Cardiac muscle cell (in vitro differentiated cells and primary cell): ENCODE measurements at regions not wholly inside any gene's neighbourhood (a gene's known extent, or its start where the extent isn't known, plus 50 kb on each side); places are given as distances from the start of the nearest gene placed in this dataset.

Experiments used
- DNase-seq, 2 donors: peaks; one replicate each; pipeline versions ENCODE4 v3.0.0 to v3.0.0-alpha.2; 2010 to 2017; ENCODE audit warnings: low read depth in 1 of 2, low spot score in 1 of 2
- H3K27ac ChIP-seq: fragments of 200-600 bp; sonication (generic); 2 replicates; pipeline ENCODE4 v1.5.1; 2016
- H3K27me3 ChIP-seq: fragments of 200-600 bp; sonication (generic); 2 replicates; pipeline ENCODE4 v1.6.0; 2016; ENCODE audit warnings: control low read depth
- H3K36me3 ChIP-seq: fragments of 200-600 bp; sonication (generic); 2 replicates; pipeline ENCODE4 v1.5.1; 2016; ENCODE audit warnings: control low read depth
- H3K4me1 ChIP-seq: fragments of 200-600 bp; sonication (generic); 2 replicates; pipeline ENCODE4 v1.8.1; 2017; ENCODE audit warnings: low read depth, mild to moderate bottlenecking, mixed run types
- H3K4me3 ChIP-seq: fragments of 200-600 bp; sonication (generic); 2 replicates; pipeline ENCODE4 v1.5.1; 2016; ENCODE audit warnings: mild to moderate bottlenecking
- H3K9me3 ChIP-seq: fragments of 200-600 bp; sonication (generic); 2 replicates; pipeline ENCODE4 v1.5.1; 2017; ENCODE audit warnings: low read depth, mild to moderate bottlenecking, control low read depth
- CTCF ChIP-seq: IDR thresholded peaks from 2 replicates; pipeline ENCODE4 v1.5.1; 2012; ENCODE audit warnings: low read depth, mild to moderate bottlenecking, low read length

GRCh38 chrX:20421275-20421674 is 154.6 kb upstream of the RPS6KA3 start:
- no peak overlapping the region for H3K27ac ChIP-seq
- TF ChIP-seq CTCF = no peak
- no peaks in the 10 kb centered on the region for H3K27me3 ChIP-seq
- no peaks in the 10 kb centered on the region for H3K36me3 ChIP-seq
- DNase-seq = peak in 1 of 2 donors; percentile 46
- no peaks in the 10 kb centered on the region for H3K9me3 ChIP-seq
- no peak overlapping the region for H3K4me3 ChIP-seq
- no peaks in the 10 kb centered on the region for H3K4me1 ChIP-seq

- H3K36me3 ChIP-seq = no peaks in the 10 kb centered on the region
- no peak for DNase-seq
- H3K27ac ChIP-seq = no peak overlapping the region
- H3K9me3 ChIP-seq = no peaks in the 10 kb centered on the region
- H3K4me1 ChIP-seq = no peaks in the 10 kb centered on the region
- no peaks in the 10 kb centered on the region for H3K27me3 ChIP-seq
- no peak overlapping the region for H3K4me3 ChIP-seq
- TF ChIP-seq CTCF = no peak
Observed at GRCh38 chrX:20420058-20420457, 153.3 kb upstream of the RPS6KA3 start.

- no peak for TF ChIP-seq CTCF
- Histone ChIP-seq H3K4me3 (no peak overlapping the region), H3K9me3 (no peaks in the 10 kb centered on the region), H3K4me1 (no peaks in the 10 kb centered on the region), H3K36me3 (no peaks in the 10 kb centered on the region), H3K27me3 (no peaks in the 10 kb centered on the region), H3K27ac (no peak overlapping the region)
- DNase-seq = no peak
Observed at GRCh38 chrX:20418379-20419150, 151.9 kb upstream of the RPS6KA3 start.

GRCh38 chrX:20414762-20415445 is 148.2 kb upstream of the RPS6KA3 start:
- H3K27ac ChIP-seq = no peak overlapping the region
- no peak for TF ChIP-seq CTCF
- no peaks in the 10 kb centered on the region for H3K4me1 ChIP-seq
- DNase-seq = no peak
- no peaks in the 10 kb centered on the region for H3K36me3 ChIP-seq
- H3K9me3 ChIP-seq = no peaks in the 10 kb centered on the region
- no peaks in the 10 kb centered on the region for H3K27me3 ChIP-seq
- H3K4me3 ChIP-seq = no peak overlapping the region

GRCh38 chrX:20414066-20414465 is 147.4 kb upstream of the RPS6KA3 start:
- no peak for TF ChIP-seq CTCF
- DNase-seq = no peak
- Histone ChIP-seq H3K9me3 (no peaks in the 10 kb centered on the region), H3K27me3 (no peaks in the 10 kb centered on the region), H3K36me3 (no peaks in the 10 kb centered on the region), H3K4me1 (no peaks in the 10 kb centered on the region), H3K4me3 (no peak overlapping the region), H3K27ac (no peak overlapping the region)
